Neuronal stem cell (in vitro differentiated cells): ENCODE measurements at regions not wholly inside any gene's neighbourhood (a gene's known extent, or its start where the extent isn't known, plus 50 kb on each side); places are given as distances from the start of the nearest gene placed in this dataset.
A peak's percentile ranks its signal among the peaks of the same experiment; 100 is the strongest.

ENCODE experiments used
- DNase-seq: peaks from one replicate; pipeline ENCODE4 v3.0.0-alpha.2; 2013; ENCODE audit warnings: low spot score
- H2AFZ ChIP-seq: one replicate; pipeline ENCODE4 v1.6.1; 2013; ENCODE audit warnings: mild to moderate bottlenecking, low read length, inconsistent platforms
- H2AK5ac ChIP-seq: 2 replicates; pipeline ENCODE4 v1.6.1; 2013; ENCODE audit warnings: low read depth, mild to moderate bottlenecking, inconsistent platforms, low read length, moderate library complexity, mixed read lengths
- H2BK120ac ChIP-seq: 2 replicates; pipeline ENCODE4 v1.6.1; 2013; ENCODE audit warnings: low read depth, mild to moderate bottlenecking, inconsistent platforms, low read length, moderate library complexity, mixed read lengths
- H2BK12ac ChIP-seq: one replicate; pipeline ENCODE4 v1.6.1; 2013; ENCODE audit warnings: low read length, inconsistent platforms
- H2BK15ac ChIP-seq: 2 replicates; pipeline ENCODE4 v1.6.1; 2013; ENCODE audit warnings: mild to moderate bottlenecking, low read length, inconsistent platforms, mixed read lengths
- H2BK5ac ChIP-seq: one replicate; pipeline ENCODE4 v1.6.1; 2013; ENCODE audit warnings: inconsistent platforms, mild to moderate bottlenecking, low read length, moderate library complexity
- H3K14ac ChIP-seq: one replicate; pipeline ENCODE4 v1.6.1; 2013; ENCODE audit warnings: low read length, inconsistent platforms
- H3K18ac ChIP-seq: 2 replicates; pipeline ENCODE4 v1.6.1; 2013; ENCODE audit warnings: low read length, inconsistent platforms
- H3K23ac ChIP-seq: 2 replicates; pipeline ENCODE4 v1.6.1; 2013; ENCODE audit warnings: low read depth, mild to moderate bottlenecking, mixed read lengths, low read length, inconsistent platforms; ENCODE audit not compliant: poor library complexity
- H3K27ac ChIP-seq: replicated peaks from 3 replicates; pipeline ENCODE4 v1.5.1; 2013; ENCODE audit warnings: low read length, inconsistent platforms
- H3K27me3 ChIP-seq, 3 experiments: 2 replicates each; pipeline ENCODE4 v1.6.1; 2013; ENCODE audit warnings: low read length in 3 of 3, mild to moderate bottlenecking in 2 of 3, inconsistent platforms in 1 of 3, low read depth in 1 of 3, mixed read lengths in 1 of 3, moderate library complexity in 1 of 3; ENCODE audit not compliant: control insufficient read depth in 3 of 3, insufficient read depth in 3 of 3
- H3K36me3 ChIP-seq, 2 donors: replicated peaks in 1 of 2; 2 replicates each; pipeline ENCODE4 v1.6.1; 2013; ENCODE audit warnings: low read length in 2 of 2; ENCODE audit not compliant: control insufficient read depth in 2 of 2, insufficient read depth in 2 of 2
- H3K4ac ChIP-seq: 2 replicates; pipeline ENCODE4 v1.6.1; 2013; ENCODE audit warnings: inconsistent platforms, mild to moderate bottlenecking, low read length, moderate library complexity
- H3K4me1 ChIP-seq, 2 donors: 1 replicate in 1 of 2; 2 replicates in 1 of 2; pipeline ENCODE4 v1.6.1; 2013; ENCODE audit warnings: low read length in 2 of 2, low read depth in 1 of 2; ENCODE audit not compliant: control insufficient read depth in 2 of 2, insufficient read depth in 1 of 2
- H3K4me2 ChIP-seq: one replicate; pipeline ENCODE4 v1.6.1; 2013; ENCODE audit warnings: mild to moderate bottlenecking, low read length, inconsistent platforms; ENCODE audit not compliant: insufficient read depth, poor library complexity, severe bottlenecking
- H3K4me3 ChIP-seq, 2 donors: 2 replicates each; pipeline ENCODE4 v1.5.1; 2013; ENCODE audit warnings: low read length in 2 of 2, mild to moderate bottlenecking in 2 of 2, inconsistent platforms in 1 of 2, moderate library complexity in 1 of 2
- H3K79me1 ChIP-seq: one replicate; pipeline ENCODE4 v1.6.1; 2013; ENCODE audit warnings: low read depth, mild to moderate bottlenecking, inconsistent platforms, low read length, moderate library complexity
- H3K9ac ChIP-seq: one replicate; pipeline ENCODE4 v1.6.1; 2013; ENCODE audit warnings: mild to moderate bottlenecking, low read depth, low read length, inconsistent platforms; ENCODE audit not compliant: poor library complexity
- H3K9me3 ChIP-seq, 2 donors: replicated peaks in 1 of 2; 2 replicates each; pipeline versions ENCODE3 to v1.6.1; 2013; ENCODE audit warnings: low read length in 2 of 2, mild to moderate bottlenecking in 2 of 2, inconsistent platforms in 1 of 2, low read depth in 1 of 2, mixed read lengths in 1 of 2, moderate library complexity in 1 of 2; ENCODE audit not compliant: control insufficient read depth in 2 of 2, insufficient read depth in 1 of 2
- H4K8ac ChIP-seq: one replicate; pipeline ENCODE4 v1.6.1; 2013; ENCODE audit warnings: low read depth, mild to moderate bottlenecking, inconsistent platforms, low read length, moderate library complexity
- H4K91ac ChIP-seq: one replicate; pipeline ENCODE4 v1.6.1; 2013; ENCODE audit warnings: low read length, low read depth, mild to moderate bottlenecking, inconsistent platforms; ENCODE audit not compliant: poor library complexity
- WGBS, 2 donors: extraction: QIAGEN DNeasy Blood & Tissue Kit; methylation state at CpG; one replicate each; pipeline ENCODE4 v1.1.7; 2013; ENCODE audit warnings: missing lambda C conversion rate in 2 of 2, mixed read lengths in 1 of 2; ENCODE audit not compliant: insufficient read length in 2 of 2, insufficient replicate concordance in 1 of 2; ENCODE audit errors: extremely low coverage in 2 of 2; 5-methylcytosine and 5-hydroxymethylcytosine counted together

DNA sequence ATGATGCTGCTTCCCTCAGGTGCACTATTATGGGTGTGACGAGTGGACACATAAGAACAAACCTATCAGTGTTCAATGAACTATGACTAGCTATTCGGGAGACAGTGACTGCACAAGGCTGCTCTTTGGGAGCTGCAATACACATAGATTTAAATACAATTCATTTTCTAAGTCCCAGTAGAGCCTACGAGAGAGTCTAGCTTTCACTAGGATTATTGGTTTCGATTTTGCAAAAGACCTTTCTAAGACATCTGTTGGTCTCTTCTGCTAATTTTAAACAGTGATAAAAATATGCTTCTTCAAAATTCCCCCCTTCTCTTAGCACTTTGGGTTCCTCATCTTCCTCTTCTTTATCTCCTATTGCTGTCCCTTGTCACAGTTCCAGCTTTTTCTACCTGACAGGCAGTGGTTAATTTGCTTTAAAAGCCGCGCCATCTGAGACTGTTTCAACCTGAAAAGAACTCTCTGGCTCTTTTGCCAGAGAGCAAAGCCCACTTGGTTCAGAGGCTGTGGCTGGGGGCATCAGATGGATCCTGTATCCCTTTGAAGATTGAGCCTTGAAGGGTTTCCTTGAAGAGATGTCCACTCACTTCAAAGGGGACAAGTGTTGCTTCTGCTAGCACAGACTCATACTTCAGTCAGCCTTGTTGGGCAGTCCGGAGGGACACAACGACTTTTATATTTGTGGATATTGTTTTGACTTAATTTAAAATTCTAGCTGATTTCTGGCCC lies 241.5 kb downstream of the MAN2A1 start:
- Histone ChIP-seq H3K4me1 (peaks cover 0 to 6% of the 10 kb centered on the region in 2 donors), H3K36me3 (no peaks in the 10 kb centered on the region), H2AFZ (no peak overlapping the region), H2BK12ac (no peak overlapping the region), H4K8ac (no peak overlapping the region), H2BK15ac (no peak overlapping the region), H3K9me3 (no peaks in the 10 kb centered on the region), H3K23ac (no peak overlapping the region), H3K9ac (no peak overlapping the region), H3K4me3 (no peak overlapping the region), H3K14ac (no peak overlapping the region), H2AK5ac (no peak overlapping the region), H3K4me2 (no peak overlapping the region), H4K91ac (no peak overlapping the region), H3K79me1 (no peaks in the 10 kb centered on the region), H3K4ac (no peak overlapping the region), H3K18ac (no peak overlapping the region), H3K27ac (no peak overlapping the region), H2BK5ac (no peak overlapping the region), H3K27me3 (no peaks in the 10 kb centered on the region), H2BK120ac (no peak overlapping the region)
- DNase-seq: no peak
- WGBS, 2 donors: no CpG with 5 or more reads among the region's 8 CpGs

DNA sequence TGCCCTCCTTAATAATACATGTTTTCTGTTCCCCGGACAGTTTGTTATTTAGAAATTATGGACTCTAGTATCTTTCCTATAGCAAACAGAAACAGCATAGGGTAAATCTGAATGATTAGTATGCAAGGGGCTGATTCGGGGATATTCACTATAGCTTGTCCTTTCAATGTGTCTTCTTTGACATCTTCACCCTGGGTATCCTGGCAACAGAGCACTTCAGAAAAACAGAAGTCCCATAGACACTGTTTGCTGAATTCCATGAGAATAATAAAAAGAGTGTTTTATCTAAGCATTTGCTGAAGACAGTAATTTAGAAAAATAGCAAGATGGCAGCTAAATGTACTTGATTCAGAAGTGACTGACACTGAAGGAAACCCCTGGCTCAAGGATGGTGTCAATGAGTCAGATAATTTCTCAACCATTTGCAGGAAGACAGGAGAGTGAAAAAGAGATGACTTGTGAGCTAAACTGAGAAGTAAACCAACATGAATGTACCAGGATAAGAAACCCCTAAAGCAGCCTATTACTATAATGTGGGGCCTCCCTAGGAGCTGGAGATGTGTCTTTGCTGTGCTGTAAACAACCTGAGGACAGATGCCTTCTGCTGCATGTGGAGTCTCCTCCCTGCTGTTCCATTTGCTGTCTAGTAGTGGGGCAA lies 246.2 kb downstream of the MAN2A1 start:
- no peak overlapping the region for H2BK12ac ChIP-seq
- H4K91ac ChIP-seq: no peak overlapping the region
- no peak overlapping the region for H2BK15ac ChIP-seq
- no peaks in the 10 kb centered on the region for H3K9me3 ChIP-seq
- no peak overlapping the region for H2BK5ac ChIP-seq
- H3K4ac ChIP-seq: no peak overlapping the region
- H3K18ac ChIP-seq: no peak overlapping the region
- no peak overlapping the region for H2AK5ac ChIP-seq
- H3K4me1 ChIP-seq: peaks cover 0 to 15% of the 10 kb centered on the region in 2 donors
- H3K79me1 ChIP-seq: no peaks in the 10 kb centered on the region
- H3K23ac ChIP-seq: no peak overlapping the region
- no peak overlapping the region for H4K8ac ChIP-seq
- H3K14ac ChIP-seq: no peak overlapping the region
- H3K9ac ChIP-seq: no peak overlapping the region
- H3K4me3 ChIP-seq: no peak overlapping the region
- H3K27ac ChIP-seq: no peak overlapping the region
- WGBS, 2 donors: no CpG with 5 or more reads among the region's 2 CpGs
- H3K36me3 ChIP-seq: no peaks in the 10 kb centered on the region
- H3K4me2 ChIP-seq: no peak overlapping the region
- no peak overlapping the region for H2BK120ac ChIP-seq
- no peak for DNase-seq
- H3K27me3 ChIP-seq: no peaks in the 10 kb centered on the region
- peak overlapping the region; percentile 36 for H2AFZ ChIP-seq

DNA sequence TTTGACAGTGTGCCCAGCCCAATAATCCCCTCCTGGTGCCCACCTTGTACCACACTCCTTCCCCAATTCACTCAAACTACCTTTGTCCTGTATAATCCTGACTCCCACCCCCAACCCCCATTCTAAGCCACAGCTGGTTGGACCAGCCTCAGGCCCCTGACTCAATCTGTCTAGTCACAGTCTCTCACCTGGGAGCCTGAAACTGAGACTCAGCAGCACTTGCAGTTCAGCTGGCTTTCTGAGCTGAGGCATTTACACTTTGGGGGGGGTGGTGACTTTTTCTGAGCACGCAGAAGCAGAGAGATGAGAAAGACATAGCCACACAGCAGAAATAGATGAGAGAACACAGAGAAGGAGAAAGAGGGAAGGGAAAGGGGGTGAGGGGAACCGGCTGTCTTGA lies 247.3 kb downstream of the MAN2A1 start:
- Histone ChIP-seq H3K4me2 (no peak overlapping the region), H2AK5ac (no peak overlapping the region), H3K4me3 (no peak overlapping the region), H3K36me3 (no peaks in the 10 kb centered on the region), H2BK120ac (no peak overlapping the region), H3K18ac (no peak overlapping the region), H4K8ac (no peak overlapping the region), H2BK12ac (no peak overlapping the region), H2BK5ac (no peak overlapping the region), H2AFZ (peak overlapping the region; percentile 30), H3K14ac (no peak overlapping the region), H4K91ac (no peak overlapping the region), H3K4ac (no peak overlapping the region), H3K9ac (no peak overlapping the region), H3K27ac (no peak overlapping the region), H3K27me3 (no peaks in the 10 kb centered on the region), H3K79me1 (no peaks in the 10 kb centered on the region), H3K9me3 (no peaks in the 10 kb centered on the region), H2BK15ac (no peak overlapping the region), H3K23ac (no peak overlapping the region), H3K4me1 (peaks cover 0 to 15% of the 10 kb centered on the region in 2 donors)
- no peak for DNase-seq
- no CpG with 5 or more reads among the region's 2 CpGs for WGBS, 2 donors

DNA sequence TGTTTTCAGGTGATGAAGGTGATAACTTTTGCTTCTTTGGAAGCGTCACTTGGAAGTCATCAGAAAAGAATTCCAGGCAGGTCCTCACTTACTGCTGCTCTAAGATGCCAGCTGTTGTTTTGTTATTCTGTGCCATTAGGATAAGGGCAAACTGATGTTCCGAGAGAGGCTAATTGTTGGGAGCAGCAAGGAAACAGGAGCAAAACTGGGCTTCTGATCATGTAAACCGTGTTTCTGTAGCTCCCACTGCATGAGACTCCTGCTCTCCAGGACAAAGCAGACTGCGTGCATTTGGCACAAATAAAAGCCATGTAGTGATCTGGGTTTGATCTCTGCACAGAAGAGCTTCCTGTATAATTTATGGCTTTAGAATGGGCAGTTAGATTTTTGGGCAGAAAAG lies 248.2 kb downstream of the MAN2A1 start:
- Histone ChIP-seq H2BK5ac (no peak overlapping the region), H3K14ac (no peak overlapping the region), H2BK120ac (no peak overlapping the region), H2BK15ac (no peak overlapping the region), H3K4me1 (peaks cover 0 to 15% of the 10 kb centered on the region in 2 donors), H4K8ac (no peak overlapping the region), H3K79me1 (no peaks in the 10 kb centered on the region), H3K9me3 (no peaks in the 10 kb centered on the region), H3K18ac (no peak overlapping the region), H3K27ac (no peak overlapping the region), H2BK12ac (no peak overlapping the region), H2AFZ (no peak overlapping the region), H2AK5ac (no peak overlapping the region), H3K4ac (no peak overlapping the region), H3K4me2 (no peak overlapping the region), H3K4me3 (no peak overlapping the region), H4K91ac (no peak overlapping the region), H3K36me3 (no peaks in the 10 kb centered on the region), H3K9ac (no peak overlapping the region), H3K27me3 (no peaks in the 10 kb centered on the region), H3K23ac (no peak overlapping the region)
- WGBS, 2 donors: no CpG with 5 or more reads among the region's 4 CpGs
- no peak for DNase-seq
